HTR-8/SVneo (cell line): ENCODE measurements at regions not wholly inside any gene's neighbourhood (a gene's known extent, or its start where the extent isn't known, plus 50 kb on each side); places are given as distances from the start of the nearest gene placed in this dataset.

ENCODE experiments used
- DNase-seq: peaks from one replicate; pipeline ENCODE4 v3.0.0; 2011; ENCODE audit warnings: low spot score, mixed read lengths; ENCODE audit not compliant: insufficient read length
- FAIRE-seq: peaks from 2 replicates; lab custom pipeline; 2011; peaks lifted over from hg19 to GRCh38; lab: Jason Lieb, UNC

GRCh38 chr17:77266891-77267341, 126.1 kb downstream of the SEC14L1 start:
- DNase-seq = no peak
- FAIRE-seq = no peak

- DNase-seq (no peak), FAIRE-seq (peak; percentile 4)
Measured at GRCh38 chr17:77269696-77270681, 129.2 kb downstream of the SEC14L1 start.

- DNase-seq = no peak
- peak; percentile 13 for FAIRE-seq
Measured at GRCh38 chr17:77271411-77271810, 130.6 kb downstream of the SEC14L1 start.

- peak; percentile 33 for FAIRE-seq
Measured at GRCh38 chr17:77273397-77274085, 132.8 kb downstream of the SEC14L1 start.

GRCh38 chr17:77274096-77274845, 133.5 kb downstream of the SEC14L1 start:
- DNase-seq = no peak
- FAIRE-seq = peak; percentile 62

More at GRCh38 chr17:77273397-77274085, 132.8 kb downstream of the SEC14L1 start:
- DNase-seq = no peak

DNA sequence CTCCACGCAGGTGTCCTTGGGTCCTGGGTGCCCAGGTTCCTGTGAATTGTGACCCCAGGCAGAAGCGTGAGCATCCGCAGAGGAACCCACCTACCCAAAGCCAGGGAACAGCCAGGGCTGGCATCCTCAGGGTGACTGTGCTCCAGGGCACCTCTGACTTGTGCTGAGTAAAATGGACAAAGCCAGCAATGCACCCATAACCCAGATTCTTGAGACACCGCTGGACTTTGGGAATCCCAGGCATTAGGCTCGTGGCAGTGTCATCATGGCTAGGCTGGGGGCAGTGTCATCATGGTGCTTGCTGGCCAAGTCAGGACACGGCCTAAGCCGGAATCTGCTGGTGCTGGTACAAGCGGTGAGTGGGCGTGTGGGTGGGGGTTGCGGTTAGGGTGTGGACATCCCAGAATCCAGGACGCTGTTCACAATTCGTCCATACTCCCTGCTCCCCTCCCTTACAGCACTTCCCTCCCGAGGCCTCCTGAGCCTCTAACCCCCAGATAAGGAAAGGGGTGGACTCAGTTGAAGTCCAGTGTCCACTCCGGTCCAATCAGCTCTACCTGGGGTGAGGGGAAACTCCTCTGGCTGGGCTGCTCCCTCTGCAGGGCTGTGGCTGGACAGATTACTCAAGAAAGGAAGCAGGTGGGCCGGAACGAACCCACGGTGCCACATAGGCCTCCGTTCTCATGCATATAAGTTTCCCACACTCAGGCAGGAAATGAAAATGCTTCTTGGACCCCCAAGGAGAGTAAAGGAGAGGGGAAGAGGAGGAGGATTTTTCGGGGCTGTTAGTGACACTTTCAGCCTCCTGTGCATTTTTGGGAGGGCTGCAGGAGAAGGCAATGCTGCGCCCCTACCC, 138.9 kb downstream of the SEC14L1 start:
- DNase-seq = no peak
- peak; percentile 83 for FAIRE-seq

- DNase-seq = no peak
- peak; percentile 71 for FAIRE-seq
Measured at GRCh38 chr17:77280304-77281121, 139.7 kb downstream of the SEC14L1 start.

DNA sequence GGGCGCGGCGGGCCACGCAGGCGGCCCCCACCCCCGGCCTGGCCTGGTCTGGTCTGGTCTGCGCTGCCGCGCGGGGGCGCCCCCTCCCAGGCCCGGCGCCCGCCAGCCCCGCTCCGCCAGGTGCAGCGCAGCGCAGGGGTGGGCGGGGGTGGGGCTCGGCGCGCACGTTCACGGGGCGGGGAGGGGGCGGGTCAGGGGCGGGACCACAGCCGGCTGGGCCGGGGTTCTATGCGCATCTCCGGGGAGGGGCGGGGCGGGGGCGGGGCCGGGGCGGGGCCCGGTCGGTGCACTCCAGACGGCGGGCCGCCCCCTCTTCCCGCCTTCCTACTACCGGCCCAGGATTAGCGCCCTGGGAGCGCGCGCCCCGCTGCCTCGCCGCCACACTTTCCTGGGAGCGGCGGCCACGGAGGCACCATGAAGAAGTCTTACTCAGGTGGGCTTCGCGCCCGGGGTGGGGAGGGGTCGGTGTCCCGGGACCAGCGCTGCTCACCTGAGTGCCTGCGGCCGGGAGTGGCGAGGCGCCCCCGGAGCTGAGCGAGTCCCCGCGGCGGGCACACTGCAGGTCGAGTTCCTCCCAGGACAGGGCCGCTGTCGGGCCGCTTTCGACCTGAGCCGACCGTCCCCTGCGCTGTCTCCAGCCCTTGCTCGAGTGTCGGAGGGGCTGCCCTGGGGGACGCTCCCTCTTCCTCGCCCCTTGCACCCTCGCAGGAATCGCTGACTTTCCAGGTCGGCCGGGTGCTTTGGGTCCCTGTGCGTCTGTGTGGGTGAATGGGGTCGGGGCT, 140.5 kb downstream of the SEC14L1 start:
- DNase-seq (peak; percentile 88), FAIRE-seq (no peak)

- DNase-seq (no peak), FAIRE-seq (no peak)
Measured at GRCh38 chr17:77281904-77282367, 141.2 kb downstream of the SEC14L1 start.

GRCh38 chr17:77282524-77283515, 142.1 kb downstream of the SEC14L1 start:
- FAIRE-seq = peak; percentile 28

DNA sequence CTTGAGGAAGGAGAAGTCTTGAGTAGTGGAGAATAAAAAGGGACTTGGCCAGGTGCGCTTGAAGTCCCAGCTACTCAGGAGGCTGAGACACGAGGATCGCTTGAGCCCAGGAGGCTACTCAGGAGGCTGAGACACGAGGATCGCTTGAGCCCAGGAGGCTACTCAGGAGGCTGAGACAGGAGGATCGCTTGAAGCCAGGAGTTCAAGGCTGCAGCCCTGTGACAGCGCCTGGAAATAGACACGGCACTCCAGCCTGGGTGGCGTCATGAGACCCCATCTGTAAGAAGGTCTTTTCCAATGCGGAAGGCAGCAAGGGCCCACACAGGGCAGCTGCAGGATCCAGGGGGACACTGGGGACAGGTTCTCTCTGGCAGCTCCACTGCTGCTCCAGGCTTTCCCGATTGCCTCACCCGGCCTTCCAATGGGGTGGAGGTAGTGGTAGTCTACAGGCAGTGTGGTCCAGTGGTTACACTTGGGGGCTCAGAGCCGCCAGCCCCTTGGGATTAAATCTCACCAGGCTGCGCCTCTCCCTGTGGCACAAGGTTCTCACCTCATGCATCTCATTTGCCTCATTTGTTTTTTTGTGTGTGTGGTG, 143.4 kb downstream of the SEC14L1 start:
- FAIRE-seq (peak; percentile 40), DNase-seq (no peak)

More at GRCh38 chr17:77282524-77283515, 142.1 kb downstream of the SEC14L1 start:
- DNase-seq = no peak

GRCh38 chr17:77285594-77286390, 145.0 kb downstream of the SEC14L1 start:
- DNase-seq (peak; percentile 75), FAIRE-seq (peak; percentile 83)

- DNase-seq = no peak
- FAIRE-seq = no peak
Measured at GRCh38 chr17:77286391-77286640, 145.5 kb downstream of the SEC14L1 start.

DNA sequence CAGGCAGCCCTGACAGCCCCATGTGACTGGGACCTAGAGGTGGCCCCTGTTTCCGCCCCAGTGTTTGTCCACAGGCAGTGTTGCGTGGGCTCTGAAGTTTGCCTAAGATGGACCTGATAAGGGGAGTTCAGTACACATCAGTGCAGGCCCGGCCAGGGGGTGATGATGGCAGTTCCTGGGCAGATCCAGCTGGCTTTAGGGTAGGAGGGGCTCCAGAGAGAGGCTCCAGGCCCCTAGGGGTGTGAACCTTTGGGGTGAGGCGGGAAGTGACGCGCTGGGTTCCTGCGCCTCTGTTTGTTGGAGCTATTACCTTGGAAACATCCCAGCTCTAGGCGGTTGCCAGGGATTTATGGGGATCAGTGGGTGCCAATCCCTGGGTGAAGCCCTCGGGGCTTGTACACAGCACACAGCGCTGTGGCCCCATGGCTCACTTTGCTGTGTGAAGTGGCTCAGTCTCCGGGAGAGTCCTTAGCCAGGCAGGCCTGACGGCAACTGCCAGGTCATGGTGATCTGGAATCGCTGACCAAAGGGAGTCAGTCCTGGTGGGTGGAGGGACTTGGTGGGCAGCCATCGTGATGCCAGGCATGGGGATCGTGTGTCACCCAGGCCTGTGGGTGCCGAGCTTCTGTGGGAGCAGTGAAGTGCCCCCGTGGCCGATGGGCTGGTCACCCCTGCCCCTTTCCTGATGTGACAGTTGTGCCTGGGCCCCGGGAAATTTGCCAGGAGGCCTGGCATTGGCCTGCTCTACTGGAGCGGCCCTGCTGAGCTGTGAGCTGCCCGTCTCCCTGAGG, 146.1 kb downstream of the SEC14L1 start:
- FAIRE-seq (peak; percentile 92), DNase-seq (peak; percentile 88)
